ENCODE measurements at regions not wholly inside any gene's neighbourhood (a gene's known extent, or its start where the extent isn't known, plus 50 kb on each side); places are given as distances from the start of the nearest gene placed in this dataset.
"Not testable (repeated sequence)": the region's sequence is repeated elsewhere in the genome, so short reads cannot be mapped to it uniquely, and the experiment has no call there.

DNA sequence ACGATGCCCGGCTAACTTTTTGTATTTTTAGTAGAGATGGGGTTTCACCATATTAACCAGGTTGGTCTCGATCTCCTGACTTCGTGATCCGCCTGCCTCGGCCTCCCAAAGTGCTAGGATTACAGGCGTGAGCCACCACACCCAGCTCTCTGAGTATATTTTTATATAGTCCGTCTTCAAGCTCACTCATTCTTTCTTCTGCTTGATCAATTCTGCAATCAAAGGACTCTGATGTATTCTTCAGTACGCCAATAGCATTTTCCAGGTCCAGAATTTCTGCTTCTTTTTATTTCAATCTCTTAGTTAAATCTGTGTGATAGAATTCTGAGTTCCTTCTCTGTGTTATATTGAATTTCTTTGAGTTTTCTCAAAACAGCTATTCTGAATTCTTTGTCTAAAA, 281.9 kb upstream of the PMFBP1 start:
- ATAC-seq, result not testable (repeated sequence)

DNA sequence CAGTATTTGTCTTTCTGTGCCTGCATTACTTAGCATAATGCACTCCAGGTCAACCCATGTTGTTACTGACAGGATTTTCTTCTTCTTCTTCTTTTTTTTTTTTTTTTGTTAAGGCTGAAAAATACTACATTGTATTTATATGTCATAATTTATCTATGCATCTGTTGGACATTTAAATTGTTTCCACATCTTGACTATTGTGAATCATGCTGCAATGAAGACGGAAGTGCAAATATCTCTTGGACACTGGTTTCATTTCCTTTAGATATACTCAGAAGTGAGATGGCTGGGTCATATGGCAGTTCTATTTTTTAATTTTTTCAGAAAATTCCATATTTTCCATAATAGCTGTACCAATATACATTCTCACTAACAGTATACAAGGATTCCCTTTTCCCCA, 272.7 kb upstream of the PMFBP1 start:
- ATAC-seq, result no peak

DNA sequence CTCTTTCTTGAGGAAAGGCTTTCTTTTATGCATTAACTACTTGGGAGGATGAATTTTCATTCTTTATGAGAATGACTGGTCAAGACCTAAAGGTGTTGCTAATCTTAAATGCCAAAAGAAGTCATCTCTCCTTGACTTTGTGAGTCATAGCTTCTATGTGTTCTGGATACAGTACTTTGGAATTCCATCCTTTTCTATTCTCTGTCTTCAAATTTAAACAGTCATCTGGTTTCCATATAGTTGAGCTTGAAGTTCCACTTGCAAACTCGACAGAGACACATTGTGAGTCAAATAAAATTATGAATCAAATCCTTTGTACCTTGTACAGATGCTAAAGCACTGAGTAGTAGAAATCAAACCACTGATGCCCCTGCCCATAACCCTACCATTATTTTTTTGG, 271.9 kb upstream of the PMFBP1 start:
- no peak for ATAC-seq

DNA sequence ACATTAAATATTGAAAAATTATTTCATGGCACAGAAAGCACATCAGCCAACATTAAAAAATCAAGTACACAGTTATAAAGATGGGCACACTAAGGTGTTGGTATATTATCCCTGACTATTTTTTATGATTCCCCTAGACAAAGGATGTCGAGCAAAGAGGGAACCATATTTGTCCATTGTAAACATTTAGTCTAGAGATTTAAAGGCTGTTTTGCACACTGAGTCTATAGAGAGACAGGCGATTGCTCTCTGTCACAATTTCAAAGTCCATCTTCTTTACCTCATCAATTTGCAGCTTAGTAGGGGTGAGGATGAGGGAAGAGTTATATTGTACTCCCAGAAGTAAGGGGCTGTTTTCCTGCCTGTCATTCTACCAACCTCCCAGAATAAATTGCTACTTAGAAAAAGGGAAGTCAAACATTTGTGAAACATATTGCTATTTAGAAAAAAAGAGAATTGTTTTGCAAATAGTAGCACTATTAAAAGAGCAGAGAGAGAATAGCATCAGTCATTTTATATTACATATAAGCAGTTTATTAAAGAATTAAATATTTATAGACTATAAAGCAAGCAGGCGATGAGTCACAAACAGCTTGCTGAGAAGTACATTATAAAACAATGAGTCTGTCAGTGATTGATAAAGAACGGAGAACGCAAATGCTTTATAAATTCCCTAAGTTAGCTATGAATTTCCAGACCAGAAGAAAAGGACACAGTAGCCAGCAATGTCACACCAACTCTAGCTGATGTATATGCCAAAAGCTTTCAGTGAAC, 270.6 kb upstream of the PMFBP1 start:
- ATAC-seq, result no peak

DNA sequence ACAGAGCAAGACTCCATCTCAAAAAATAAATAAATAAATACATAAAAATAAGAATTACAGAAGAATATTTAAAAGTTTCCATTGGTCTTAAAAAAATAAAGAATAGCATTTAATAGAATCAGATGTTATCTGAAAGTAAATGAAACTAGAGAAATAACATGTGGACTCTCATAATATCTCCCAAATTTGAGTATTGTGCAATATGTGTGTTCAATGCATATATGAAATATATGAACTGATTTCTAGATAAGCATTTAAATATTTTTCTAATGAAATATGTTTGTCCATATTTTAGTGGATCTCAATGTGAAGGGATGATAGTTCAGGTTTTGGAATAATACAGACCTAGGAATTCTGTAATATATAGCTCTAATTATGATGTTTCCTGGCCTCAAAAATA, 265.9 kb upstream of the PMFBP1 start:
- no peak for ATAC-seq

DNA sequence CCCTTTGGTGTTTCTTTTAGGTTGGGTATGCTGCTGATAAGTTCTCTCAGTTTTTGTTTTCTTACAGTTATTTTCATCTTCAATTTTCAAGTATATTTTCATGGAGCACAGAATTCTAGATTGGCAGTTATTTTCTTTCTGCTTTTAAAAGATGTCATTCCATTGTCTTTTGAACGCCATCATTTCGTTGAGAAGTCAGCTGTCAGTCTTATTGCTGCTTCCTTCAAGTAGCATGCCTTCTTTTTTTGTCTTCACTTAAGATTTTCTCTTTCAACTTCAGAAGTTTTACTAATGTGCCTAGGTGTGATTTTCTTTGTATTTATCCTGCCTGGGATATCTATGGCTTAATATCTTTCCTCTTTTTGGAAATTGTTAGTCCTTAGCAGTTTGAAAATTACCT, 262.2 kb upstream of the PMFBP1 start:
- no peak for ATAC-seq

DNA sequence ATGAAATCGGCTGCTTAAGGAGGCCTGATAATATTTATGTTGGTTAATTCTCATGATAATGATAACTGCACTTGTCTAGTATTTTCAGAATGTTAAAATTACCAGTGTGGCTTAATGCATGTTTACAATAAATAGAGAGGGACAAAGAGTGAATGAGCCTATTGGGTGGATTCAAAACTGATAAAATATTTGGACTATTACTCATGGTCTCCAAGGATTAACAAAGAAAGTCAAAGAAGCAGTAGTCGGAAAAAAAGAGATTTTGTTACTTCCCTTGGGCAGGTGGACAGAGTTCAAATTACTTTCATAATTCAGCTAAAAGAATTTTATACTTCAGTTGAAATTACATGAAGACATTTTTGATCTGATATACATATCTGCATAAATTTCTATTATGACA, 258.2 kb upstream of the PMFBP1 start:
- ATAC-seq, result no peak

DNA sequence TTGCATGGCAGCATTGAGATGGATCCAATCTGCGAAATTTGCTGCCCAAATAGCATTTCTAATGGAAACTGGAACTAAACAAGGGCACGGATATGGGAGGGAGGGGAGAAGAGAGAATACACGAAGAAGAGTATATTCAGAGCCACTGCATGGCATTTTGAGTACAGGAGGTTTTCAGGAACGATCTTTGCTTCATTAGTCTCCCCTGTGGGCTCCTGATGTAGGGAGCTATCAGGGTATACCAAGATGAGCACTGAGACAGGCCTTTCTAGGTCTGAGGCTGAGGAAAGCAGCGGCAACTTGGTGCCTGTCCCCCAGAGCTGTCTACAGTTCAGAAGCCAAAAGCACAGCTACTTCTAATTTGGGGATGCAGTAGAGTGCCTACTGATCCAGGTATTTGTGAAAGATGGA, 257.7 kb upstream of the PMFBP1 start:
- ATAC-seq, result no peak

DNA sequence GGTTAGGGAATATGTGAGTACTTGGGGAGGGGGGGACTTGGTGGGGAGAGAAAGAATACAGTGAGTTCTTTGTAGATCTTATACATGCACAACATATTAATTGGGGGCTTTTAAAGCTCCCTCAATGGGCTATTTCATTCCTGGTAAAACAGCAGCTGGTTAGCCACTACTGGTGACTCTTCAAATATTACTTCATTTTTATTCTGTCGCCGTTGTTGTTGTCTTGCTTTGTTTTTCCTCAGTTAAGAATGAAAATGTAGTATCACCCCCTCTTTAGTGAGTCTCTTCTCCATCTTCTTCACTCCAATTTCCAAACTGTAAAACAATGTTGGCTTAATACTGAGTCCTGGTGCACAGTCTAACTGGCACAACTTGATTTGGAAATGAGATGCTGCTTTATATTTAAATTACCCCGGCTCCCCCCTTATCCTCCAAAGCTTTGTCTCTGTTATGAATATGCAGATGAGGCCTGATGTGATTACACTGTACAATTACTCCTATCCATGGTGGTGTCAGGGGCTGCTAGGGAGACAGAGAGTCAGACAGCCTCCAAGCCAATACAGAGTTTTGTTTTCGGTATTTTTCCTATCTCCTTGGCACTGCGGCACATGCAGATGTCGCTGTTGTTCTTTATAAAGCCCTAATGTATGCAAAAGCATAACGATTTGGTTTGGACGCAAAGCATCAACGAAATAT, 256.9 kb upstream of the PMFBP1 start:
- ATAC-seq, result no peak

DNA sequence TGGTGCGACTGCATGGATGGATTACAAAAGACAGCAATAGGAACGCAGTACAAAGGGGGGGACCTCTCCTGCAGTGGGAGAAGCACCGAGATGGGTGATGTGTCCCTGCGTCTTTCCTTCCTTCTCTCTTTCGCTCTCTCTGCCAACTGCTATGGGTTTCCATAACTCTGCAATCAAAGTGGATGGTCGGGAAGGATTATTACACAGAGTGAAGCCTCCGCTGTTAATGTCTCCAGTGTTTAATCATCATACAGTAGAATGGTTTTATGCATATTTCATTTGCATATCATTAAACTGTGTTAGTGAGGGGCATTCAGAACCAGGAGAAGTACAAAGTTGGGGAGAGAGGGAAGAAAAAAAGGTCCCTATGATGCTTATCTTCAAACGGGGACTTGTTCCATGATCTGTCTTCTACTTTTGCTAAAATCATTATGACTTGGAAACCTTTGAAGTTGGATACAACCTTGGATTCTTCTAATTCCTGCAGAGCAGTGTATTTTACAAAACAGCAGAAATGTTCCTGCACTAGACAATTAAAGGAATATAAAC, 255.9 kb upstream of the PMFBP1 start:
- ATAC-seq, result no peak

DNA sequence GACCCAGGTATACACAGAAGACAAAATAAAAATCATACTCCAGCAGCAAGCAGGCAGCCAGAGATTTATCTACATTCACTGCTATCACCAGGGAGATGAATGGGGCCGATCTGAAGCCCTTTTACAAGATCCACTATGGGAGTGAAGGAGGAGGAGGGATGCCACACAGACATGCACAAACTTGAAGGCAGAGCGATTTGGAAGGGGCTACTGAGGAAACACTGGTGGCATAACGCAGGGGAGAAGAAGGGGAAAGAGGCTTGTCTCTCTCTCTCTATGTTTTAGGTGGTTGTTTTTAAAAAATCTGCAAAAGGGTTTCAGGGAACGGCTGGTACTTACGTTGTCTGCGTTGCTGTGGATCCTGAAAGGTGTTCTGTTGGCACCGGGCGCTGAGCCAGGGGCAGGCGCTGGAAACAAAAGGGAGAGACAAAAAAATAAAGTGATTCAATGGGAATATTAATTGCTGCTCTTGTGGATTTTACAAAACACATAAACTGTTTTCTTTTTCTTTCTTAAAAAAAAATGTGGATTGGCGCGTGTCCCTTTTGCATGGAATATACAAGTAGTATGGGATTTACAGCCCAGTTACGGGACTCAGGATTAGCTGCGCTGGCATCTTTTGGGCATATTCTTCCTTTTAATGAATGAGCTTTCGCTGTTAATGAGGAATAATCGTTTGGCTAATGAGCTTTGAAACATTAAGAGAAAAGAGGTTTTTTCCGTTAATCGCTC, 255.3 kb upstream of the PMFBP1 start:
- ATAC-seq, result no peak

DNA sequence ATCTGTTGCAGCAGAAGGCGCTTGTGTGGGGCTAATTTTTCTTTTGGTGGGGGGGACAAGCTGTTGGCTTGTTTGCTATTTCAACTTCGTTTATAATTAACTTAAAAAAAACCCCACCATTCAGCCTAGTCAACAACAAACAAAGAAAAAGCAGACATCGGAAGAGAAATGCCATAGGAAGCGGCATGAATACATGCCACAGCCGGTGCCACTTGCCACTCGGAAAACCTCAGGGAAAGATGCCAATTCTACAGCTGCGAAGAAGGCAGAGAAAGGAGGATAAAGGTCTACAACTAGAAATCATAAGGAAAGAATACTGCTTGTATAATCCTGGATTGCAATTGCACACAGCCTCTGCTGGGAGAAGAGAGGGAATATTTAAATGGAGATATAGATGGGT, 254.4 kb upstream of the PMFBP1 start:
- no peak for ATAC-seq

DNA sequence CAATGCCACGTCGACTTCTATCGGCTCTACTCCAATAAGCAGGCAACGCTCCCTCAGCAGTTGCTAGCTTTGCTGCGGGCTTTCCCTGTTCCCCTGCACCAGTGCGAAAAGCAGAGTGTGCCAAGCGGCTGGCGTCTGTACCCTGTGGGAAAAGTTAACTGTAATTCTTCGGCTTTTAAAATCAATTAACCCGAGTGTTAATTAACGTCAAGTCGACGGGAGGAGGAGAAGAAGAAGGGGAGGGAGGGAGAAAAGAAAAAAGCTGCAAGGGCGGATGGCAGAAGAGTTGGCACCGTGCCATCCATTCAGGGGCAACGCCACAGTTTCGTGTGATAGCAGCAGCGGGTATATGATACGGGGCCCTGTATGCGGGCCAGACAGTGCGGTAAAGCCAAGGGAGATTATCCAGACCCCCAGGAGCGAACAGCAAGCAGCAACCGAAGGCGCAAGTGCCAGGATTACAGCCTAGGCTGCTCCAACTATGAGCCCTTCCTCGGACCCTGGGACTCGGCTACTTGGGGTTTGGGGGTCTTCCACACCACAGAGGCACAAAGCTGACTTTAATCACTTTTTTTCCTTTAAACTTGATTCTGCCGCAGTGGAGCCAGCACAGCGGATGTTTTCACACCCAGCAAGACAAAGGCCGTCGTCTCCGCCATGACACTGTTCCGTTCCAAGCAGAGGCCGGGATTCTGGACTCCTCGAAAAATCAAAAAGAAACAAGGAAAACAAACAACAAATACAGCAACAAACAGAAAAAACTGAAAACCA, 253.8 kb upstream of the PMFBP1 start:
- no peak for ATAC-seq

DNA sequence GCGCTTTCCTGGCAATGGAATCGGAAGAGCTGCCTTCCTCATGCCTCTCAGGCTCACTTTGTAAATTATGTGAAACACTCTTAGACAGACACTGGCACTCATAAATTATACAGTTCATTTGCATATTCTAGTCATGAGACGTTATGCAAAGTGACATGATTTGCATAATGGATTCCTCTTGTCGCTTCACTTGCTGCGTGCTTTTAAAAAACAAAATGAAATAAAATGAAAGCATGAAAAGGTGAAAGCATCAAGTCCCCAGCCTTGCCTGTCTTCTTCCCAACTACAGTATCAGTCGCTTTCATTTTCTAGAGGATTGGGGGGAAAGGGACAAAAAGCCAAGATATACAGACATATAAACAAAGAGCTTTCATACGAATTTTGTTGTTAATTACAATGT, 252.8 kb upstream of the PMFBP1 start:
- no peak for ATAC-seq

DNA sequence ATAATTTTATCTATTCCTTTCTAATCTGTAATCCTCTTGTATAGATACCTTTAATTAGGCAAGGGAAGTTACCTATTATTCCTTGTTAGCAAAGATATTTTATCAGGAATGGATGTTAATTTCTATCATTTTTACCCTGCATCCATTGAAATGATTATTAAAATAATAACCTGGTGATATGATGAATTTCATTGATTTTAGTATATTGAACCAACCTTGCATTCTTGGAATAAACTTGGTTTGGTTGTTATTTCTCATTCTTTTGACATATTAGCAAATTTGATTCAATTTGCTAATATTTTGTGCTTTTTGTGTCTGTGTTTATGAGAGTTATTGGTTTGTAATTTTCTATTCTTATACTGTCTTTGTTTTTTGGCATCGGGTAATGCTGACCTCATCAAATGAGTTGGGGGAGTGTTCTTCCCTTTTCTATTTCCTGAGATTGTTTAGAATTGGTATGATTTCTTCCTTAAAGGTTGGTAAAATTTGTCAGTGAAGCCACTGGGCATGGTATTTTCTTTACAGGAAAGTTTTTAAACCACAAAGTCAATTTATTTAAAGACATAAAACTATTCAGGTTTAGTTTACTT, 250.4 kb upstream of the PMFBP1 start:
- ATAC-seq, result no peak

DNA sequence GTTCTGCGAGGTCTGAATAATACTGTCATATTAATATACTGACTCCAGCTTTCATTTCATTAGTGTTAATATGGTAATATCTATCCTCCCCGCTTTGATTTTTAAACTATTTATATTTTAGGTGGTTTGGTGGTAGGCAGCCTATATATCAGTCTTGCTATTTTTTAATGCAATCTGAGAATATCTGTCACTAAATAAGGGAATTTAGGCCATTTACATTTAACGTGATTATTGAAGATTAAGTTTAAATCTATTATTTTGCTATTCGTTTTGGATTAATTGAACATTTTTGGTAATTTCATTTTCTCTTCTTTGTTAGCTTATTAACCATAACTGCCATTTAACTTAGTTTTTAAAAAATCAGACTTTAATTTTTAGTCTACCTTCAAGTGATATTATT, 247.7 kb upstream of the PMFBP1 start:
- no peak for ATAC-seq

DNA sequence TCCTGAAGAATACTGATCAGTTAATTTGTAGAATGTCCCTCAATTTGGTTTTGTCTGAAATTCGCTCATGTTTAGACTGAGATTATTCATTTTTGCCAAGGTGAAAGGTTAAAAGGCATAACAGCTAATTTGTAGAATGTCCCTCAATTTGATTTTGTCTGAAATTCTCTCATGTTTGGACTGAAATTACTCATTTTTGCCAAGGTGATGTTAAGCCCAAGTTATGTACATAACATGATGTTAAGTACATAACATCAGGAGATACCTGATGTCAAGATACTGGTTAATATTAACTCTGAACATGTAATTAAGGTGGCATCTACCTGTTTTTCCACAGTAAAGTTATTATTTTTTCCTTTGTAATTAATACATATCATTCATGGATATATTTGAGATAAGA, 243.4 kb upstream of the PMFBP1 start:
- no peak for ATAC-seq

DNA sequence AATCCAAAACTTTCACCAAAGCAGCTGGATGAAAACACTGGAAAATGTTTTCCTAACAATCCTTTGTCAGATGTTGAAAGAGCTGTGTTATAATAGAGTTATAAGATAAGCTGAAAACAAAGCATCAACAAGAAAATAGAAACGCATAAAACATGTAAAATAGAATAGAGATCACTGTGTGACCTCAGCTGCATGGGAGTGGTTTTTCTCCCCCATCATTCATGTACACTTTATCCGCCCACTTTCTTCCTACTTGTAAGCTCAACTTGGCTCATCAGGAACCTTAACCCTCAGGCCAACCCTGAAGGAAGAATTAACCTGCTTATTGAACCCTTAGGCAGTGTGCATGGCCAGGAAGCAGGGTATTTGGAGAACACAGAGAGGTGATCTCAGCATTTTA, 238.5 kb upstream of the PMFBP1 start:
- ATAC-seq, result no peak

DNA sequence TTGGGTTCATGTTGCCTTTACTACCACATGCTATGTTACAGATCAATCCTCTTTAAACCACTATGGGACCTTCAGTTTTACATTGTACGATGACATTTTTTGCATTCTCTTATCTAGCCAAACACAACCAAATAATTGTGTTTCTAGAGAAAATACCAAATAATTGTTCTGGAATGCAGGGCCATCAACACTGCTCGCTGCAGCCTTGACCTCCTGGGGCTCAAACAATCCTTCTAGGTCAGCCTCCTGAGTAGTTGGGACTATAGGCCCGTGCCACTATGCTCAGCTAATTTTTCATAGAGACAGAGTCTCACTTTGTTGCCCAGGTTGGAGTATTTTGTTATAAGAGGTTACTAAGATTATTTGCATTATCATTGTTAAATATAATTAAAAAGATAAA, 237.5 kb upstream of the PMFBP1 start:
- ATAC-seq, result no peak

DNA sequence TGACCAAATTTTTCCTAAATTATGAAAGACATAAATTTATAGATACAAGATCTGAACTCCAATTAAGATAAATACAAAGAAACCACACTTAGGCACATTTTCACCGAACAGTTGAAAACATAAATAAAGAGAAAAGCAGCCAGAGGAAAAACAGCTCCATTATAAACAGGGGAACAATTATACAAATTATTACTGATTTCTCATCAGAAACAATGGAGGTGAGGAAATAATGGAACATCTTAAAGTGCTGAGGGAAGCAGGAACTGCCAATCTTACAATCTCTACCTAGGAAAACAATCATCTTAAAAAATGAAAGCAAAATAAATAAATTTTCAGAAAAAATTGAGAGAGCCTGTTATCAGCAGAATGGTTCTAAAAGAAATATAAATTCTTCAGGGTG, 234.4 kb upstream of the PMFBP1 start:
- ATAC-seq, result no peak

DNA sequence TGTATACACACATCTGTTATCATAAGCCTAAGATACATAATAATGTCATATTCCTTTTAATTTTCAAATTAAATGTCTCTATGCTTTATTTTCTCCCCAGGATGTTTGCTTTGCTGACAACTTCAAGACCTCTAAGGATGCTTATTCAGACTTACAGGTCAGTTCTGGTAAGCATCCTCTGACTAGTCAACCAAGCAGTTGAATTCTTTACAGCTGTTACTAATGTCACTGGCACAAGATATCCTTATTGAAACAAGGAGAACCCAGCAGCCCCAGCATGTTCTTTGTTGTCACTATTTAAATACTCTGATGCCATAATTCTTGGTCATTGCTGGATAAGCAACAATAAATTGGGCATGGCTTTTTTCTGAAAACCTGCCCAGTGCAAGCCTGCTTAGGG, 232.3 kb upstream of the PMFBP1 start:
- ATAC-seq, result no peak

DNA sequence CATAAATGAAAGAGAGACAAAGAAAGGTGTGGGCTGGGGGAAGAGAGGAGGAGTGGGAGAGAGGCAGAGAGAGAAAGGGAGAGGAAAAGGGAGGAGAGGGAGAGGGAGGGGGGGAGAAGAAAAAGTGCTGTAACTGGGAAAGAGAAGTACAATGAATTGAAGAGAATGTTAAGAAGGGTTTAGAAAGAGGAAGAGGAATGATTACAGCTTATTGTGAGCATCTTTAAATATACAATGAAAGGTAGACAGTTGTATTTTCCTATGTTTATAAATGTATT, 229.1 kb upstream of the PMFBP1 start:
- ATAC-seq, result no peak

Data from activated CD4-positive, CD25-positive, alpha-beta regulatory T cell treated with anti-CD3 and anti-CD28 coated beads, Interleukin-2, amount 50 U/mL, for 24 hours (primary cell).